ENCODE measurements at regions not wholly inside any gene's neighbourhood (a gene's known extent, or its start where the extent isn't known, plus 50 kb on each side); places are given as distances from the start of the nearest gene placed in this dataset.

DNA sequence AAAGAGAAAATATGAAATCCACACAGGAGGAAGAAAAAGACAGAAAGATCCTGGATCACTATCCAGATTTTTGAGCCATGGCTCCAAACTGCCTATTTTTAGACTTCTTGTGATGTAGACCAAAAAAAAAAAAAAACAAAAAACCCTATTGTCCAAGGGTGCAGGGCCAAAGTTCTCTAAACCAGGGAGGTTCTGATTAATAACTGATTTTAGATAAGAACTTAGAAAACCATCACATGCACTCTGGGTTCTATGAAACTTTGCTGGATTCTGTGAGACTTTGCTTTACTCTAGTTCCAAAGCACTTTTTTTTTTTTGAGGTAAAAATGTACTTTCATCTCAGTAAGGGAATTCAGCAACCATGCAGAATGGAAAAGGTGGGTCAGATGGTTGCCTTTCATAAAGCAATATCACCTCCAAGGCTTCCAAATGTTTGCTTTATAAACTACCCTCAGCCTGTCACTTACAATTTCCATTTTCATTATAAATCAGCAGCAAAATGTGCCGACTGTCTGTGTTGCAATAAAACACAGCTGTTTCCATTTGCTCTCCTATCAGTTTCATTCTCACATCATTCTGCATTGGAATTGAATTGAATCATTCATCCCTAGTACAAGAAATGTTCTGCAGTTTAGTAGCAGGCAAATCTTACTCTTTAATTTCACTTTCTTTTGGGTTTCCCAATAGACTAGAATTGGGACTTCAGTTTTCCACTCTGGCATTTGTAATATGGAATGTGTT is 1584.3 kb upstream of the RAG2 start:
- H3K27ac ChIP-seq = no peak overlapping the region
- no peaks in the 10 kb centered on the region for H3K4me1 ChIP-seq (replicated peaks)
- H3K9me3 ChIP-seq = no peaks in the 10 kb centered on the region
- DNase-seq (ENCODE audit: low spot score) = no peak
- WGBS = 12% methylated on average over 1 of the region's 1 CpG
- TF ChIP-seq POLR2A (IDR thresholded peaks at IDR 0.05) = no peak
- no peak for TF ChIP-seq POLR2AphosphoS5 (IDR thresholded peaks at IDR 0.05)
- TF ChIP-seq, protein P1, sequence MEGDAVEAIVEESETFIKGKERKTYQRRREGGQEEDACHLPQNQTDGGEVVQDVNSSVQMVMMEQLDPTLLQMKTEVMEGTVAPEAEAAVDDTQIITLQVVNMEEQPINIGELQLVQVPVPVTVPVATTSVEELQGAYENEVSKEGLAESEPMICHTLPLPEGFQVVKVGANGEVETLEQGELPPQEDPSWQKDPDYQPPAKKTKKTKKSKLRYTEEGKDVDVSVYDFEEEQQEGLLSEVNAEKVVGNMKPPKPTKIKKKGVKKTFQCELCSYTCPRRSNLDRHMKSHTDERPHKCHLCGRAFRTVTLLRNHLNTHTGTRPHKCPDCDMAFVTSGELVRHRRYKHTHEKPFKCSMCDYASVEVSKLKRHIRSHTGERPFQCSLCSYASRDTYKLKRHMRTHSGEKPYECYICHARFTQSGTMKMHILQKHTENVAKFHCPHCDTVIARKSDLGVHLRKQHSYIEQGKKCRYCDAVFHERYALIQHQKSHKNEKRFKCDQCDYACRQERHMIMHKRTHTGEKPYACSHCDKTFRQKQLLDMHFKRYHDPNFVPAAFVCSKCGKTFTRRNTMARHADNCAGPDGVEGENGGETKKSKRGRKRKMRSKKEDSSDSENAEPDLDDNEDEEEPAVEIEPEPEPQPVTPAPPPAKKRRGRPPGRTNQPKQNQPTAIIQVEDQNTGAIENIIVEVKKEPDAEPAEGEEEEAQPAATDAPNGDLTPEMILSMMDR (IDR thresholded peaks at IDR 0.05) = no peak
- H3K27me3 ChIP-seq (replicated peaks; ENCODE audit: insufficient read depth) = no peaks in the 10 kb centered on the region
- H3K4me3 ChIP-seq = no peak overlapping the region
- intact Hi-C loops (cut with DNase I) = no loop called here
- H3K36me3 ChIP-seq = no peaks in the 10 kb centered on the region

DNA sequence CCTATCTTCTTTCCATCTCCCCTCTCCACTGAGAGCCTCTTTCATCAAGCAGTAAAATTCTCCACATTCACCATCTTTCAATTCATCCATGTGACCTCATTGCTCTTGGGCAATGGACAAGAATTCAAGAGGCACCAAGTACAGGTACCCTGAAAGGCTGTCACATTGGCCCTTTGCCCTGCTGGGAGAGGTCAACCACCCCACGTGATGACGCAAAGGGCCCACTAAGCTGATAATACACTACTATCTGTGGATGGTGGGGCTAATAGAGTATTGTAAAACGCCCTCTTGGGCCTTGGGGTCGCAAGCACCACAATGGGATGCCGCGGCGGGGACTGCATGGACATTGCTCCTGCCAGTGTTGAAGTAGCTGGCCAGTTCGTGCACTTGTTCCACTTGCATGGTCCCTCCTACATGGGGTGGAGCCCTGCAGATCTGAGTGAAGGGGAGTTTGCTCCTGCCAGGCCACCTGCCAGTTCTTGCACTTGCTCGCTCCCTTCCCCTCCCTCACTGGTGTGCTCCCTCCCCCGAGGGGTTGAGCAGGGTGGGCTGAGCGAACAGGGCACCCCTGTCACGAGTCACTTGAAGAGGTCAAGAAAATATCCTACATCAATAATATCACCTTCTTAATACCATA is 1578.8 kb upstream of the RAG2 start:
- no peak for DNase-seq (ENCODE audit: low spot score)
- 92% methylated on average over 11 of the region's 12 CpGs for WGBS
- intact Hi-C loops (cut with DNase I) = no loop called here
- H3K36me3 ChIP-seq = no peaks in the 10 kb centered on the region
- no peaks in the 10 kb centered on the region for H3K27me3 ChIP-seq (replicated peaks; ENCODE audit: insufficient read depth)
- no peak overlapping the region for H3K27ac ChIP-seq
- H3K4me3 ChIP-seq = no peak overlapping the region
- TF ChIP-seq POLR2A (IDR thresholded peaks at IDR 0.05) (no peak), POLR2AphosphoS5 (IDR thresholded peaks at IDR 0.05) (no peak)
- TF ChIP-seq, protein P1 (IDR thresholded peaks at IDR 0.05) = no peak
- no peaks in the 10 kb centered on the region for H3K4me1 ChIP-seq (replicated peaks)
- H3K9me3 ChIP-seq = no peaks in the 10 kb centered on the region

DNA sequence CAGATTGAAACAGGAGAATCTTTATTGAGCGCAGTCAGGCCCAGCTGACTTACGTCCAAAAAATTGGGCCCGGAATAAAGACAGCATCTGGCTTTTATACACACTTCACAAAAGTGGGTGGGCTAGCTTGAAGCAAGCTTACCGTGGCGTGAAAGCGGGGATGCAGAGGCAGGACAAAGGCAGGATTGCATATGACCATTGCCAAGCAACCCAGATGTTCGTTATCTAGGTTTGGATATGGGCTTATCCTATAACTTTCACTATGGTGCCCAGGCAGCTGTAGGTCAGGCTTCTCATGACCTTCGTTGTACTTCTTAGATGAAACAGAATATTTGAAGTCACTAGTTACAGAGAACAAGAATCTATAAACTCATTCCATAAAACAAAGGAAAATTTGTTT is 1575.6 kb upstream of the RAG2 start:
- no peak for DNase-seq (ENCODE audit: low spot score)
- 75% methylated on average over 8 of the region's 8 CpGs for WGBS
- no peaks in the 10 kb centered on the region for H3K9me3 ChIP-seq

DNA sequence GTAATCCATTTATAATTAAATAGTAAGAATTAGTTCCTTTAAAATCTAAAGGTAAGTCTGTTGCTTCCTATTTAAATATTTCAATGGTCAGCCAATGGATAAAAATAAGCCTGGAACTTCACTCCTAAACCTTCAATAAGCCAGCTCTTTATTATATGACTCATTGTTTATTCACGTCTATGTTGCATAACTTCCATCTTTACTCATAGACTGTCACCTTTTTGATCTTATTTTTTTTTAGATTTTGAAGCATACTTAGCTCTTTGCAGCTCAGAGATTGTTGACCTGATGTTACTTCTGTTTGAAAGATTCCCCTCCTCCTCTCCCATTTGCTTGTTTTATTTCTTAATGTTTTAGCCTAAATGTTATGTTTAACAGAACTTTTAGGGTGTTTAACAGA is 1571.2 kb upstream of the RAG2 start:
- intact Hi-C loops (cut with DNase I) = no loop called here
- Histone ChIP-seq H3K4me3 (no peak overlapping the region), H3K9me3 (no peaks in the 10 kb centered on the region), H3K36me3 (no peaks in the 10 kb centered on the region), H3K27ac (no peak overlapping the region), H3K27me3 (replicated peaks; ENCODE audit: insufficient read depth) (no peaks in the 10 kb centered on the region), H3K4me1 (replicated peaks) (no peaks in the 10 kb centered on the region)
- DNase-seq (ENCODE audit: low spot score) = no peak
- WGBS = 14% methylated on average over 1 of the region's 1 CpG
- TF ChIP-seq POLR2A (IDR thresholded peaks at IDR 0.05) (no peak), POLR2AphosphoS5 (IDR thresholded peaks at IDR 0.05) (no peak)
- TF ChIP-seq, protein P1 (IDR thresholded peaks at IDR 0.05) = no peak

More for the DNA sequence above, 1575.6 kb upstream of the RAG2 start:
- Histone ChIP-seq H3K36me3 (no peaks in the 10 kb centered on the region), H3K4me1 (replicated peaks) (no peaks in the 10 kb centered on the region), H3K27ac (no peak overlapping the region), H3K27me3 (replicated peaks; ENCODE audit: insufficient read depth) (no peaks in the 10 kb centered on the region), H3K4me3 (no peak overlapping the region)
- intact Hi-C loops (cut with DNase I) = no loop called here
- TF ChIP-seq POLR2A (IDR thresholded peaks at IDR 0.05) (no peak), POLR2AphosphoS5 (IDR thresholded peaks at IDR 0.05) (no peak)
- TF ChIP-seq, protein P1 (IDR thresholded peaks at IDR 0.05) = no peak

DNA sequence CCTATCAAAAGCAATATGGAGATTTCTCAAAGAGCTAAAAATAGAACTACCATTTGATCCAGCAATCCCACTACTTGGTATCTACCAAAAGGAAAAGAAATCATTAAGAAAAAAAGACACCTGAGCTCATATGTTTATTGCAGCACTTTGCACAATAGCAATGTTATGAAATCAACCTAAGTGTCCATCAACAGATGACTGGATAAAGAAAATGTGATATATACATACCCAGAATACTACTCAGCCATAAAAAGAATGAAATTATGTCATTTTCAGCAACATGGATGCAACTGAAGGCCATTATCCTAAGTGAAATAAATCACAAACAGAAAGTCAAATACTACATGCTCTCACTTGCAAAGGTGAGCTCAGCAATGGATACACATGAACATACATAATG is 1565.5 kb upstream of the RAG2 start:
- H3K36me3 ChIP-seq = no peaks in the 10 kb centered on the region
- no peak for TF ChIP-seq POLR2AphosphoS5 (IDR thresholded peaks at IDR 0.05)
- TF ChIP-seq, protein P1 (IDR thresholded peaks at IDR 0.05) = no peak
- TF ChIP-seq POLR2A (IDR thresholded peaks at IDR 0.05) = no peak
- no peaks in the 10 kb centered on the region for H3K9me3 ChIP-seq
- intact Hi-C loops (cut with DNase I) = no loop called here
- H3K4me1 ChIP-seq (replicated peaks) = no peaks in the 10 kb centered on the region
- H3K4me3 ChIP-seq = no peak overlapping the region
- DNase-seq (ENCODE audit: low spot score) = no peak
- H3K27ac ChIP-seq = no peak overlapping the region
- H3K27me3 ChIP-seq (replicated peaks; ENCODE audit: insufficient read depth) = no peaks in the 10 kb centered on the region
